Naive thymus-derived CD8-positive, alpha-beta T cell (primary cell): ENCODE measurements at regions not wholly inside any gene's neighbourhood (a gene's known extent, or its start where the extent isn't known, plus 50 kb on each side); places are given as distances from the start of the nearest gene placed in this dataset.
"Not testable (repeated sequence)": the region's sequence is repeated elsewhere in the genome, so short reads cannot be mapped to it uniquely, and the experiment has no call there.

Experiments used
- ATAC-seq, 2 donors: fragments of 150-1000 bp; cut with Tn5 transposase in 1 of 2; sonication (Bioruptor Pico), chemical (Tn5 transposase) in 1 of 2; 1 replicate in 1 of 2; 2 replicates in 1 of 2; pipeline ENCODE4 v1.10.0; 2021; ENCODE audit warnings: mild to moderate bottlenecking in 2 of 2, moderate library complexity in 2 of 2
- POLR2A ChIA-PET: fragments of 350-600 bp; sonication (Branson Sonifier 250); formaldehyde crosslinking; loops from one replicate; lab custom pipeline; 2021; ENCODE audit warnings: antibody characterized with exemption; lab: Charles Lee
- DNase-seq, 10 donors: peaks; one replicate each; pipeline versions ENCODE4 v3.0.0 to v3.0.0-alpha.2; 2020 to 2022
- H3K27ac Mint-ChIP-seq, 10 donors: one replicate each; pipeline ENCODE4 v1.8.0; 2020 to 2022; ENCODE audit warnings: mild to moderate bottlenecking in 10 of 10, mixed read lengths in 10 of 10, moderate library complexity in 4 of 10, inconsistent platforms in 1 of 10
- H3K27me3 Mint-ChIP-seq, 5 donors: one replicate each; pipeline ENCODE4 v1.8.0; 2021 to 2022; ENCODE audit warnings: mixed read lengths in 5 of 5
- H3K36me3 Mint-ChIP-seq, 3 donors: one replicate each; pipeline ENCODE4 v1.8.0; 2020 to 2022; ENCODE audit warnings: mixed read lengths in 3 of 3, mild to moderate bottlenecking in 2 of 3, inconsistent platforms in 1 of 3
- H3K4me1 Mint-ChIP-seq, 4 donors: one replicate each; pipeline ENCODE4 v1.8.0; 2021 to 2022; ENCODE audit warnings: mixed read lengths in 4 of 4
- H3K4me3 Mint-ChIP-seq, 10 donors: one replicate each; pipeline ENCODE4 v1.8.0; 2020 to 2022; ENCODE audit warnings: mild to moderate bottlenecking in 10 of 10, mixed read lengths in 10 of 10, moderate library complexity in 6 of 10, inconsistent platforms in 1 of 10
- H3K9me3 Mint-ChIP-seq, 9 donors: one replicate each; pipeline ENCODE4 v1.8.0; 2020 to 2022; ENCODE audit warnings: mixed read lengths in 9 of 9, mild to moderate bottlenecking in 3 of 9, inconsistent platforms in 1 of 9, moderate library complexity in 1 of 9

- peaks cover 0 to 4% (median 0%) of the 10 kb centered on the region in 3 donors for H3K36me3 Mint-ChIP-seq
- DNase-seq, result no peak
- no peak for ATAC-seq
- no peak overlapping the region for H3K4me3 Mint-ChIP-seq
- H3K27ac Mint-ChIP-seq, result no peak overlapping the region
- peaks cover 4 to 41% (median 18%) of the 10 kb centered on the region in 9 donors for H3K9me3 Mint-ChIP-seq
- no peaks in the 10 kb centered on the region for H3K27me3 Mint-ChIP-seq
- POLR2A ChIA-PET, result no interaction called here
- no peaks in the 10 kb centered on the region for H3K4me1 Mint-ChIP-seq
These were observed 946.5 kb upstream of the FAM98A start for GRCh38 chr2:34545486-34546136.

- Mint-ChIP-seq H3K9me3 (peaks cover 3 to 22% (median 12%) of the 10 kb centered on the region in 9 donors), H3K27ac (no peak overlapping the region), H3K4me1 (no peaks in the 10 kb centered on the region), H3K4me3 (no peak overlapping the region), H3K27me3 (no peaks in the 10 kb centered on the region), H3K36me3 (no peaks in the 10 kb centered on the region)
- ATAC-seq (no peak), DNase-seq (no peak)
- POLR2A ChIA-PET, result no interaction called here
These were observed 935.7 kb upstream of the FAM98A start for GRCh38 chr2:34534761-34535160.

- Mint-ChIP-seq H3K4me1 (no peaks in the 10 kb centered on the region), H3K4me3 (no peak overlapping the region), H3K27ac (no peak overlapping the region), H3K36me3 (no peaks in the 10 kb centered on the region), H3K9me3 (peaks cover 3 to 21% (median 9%) of the 10 kb centered on the region in 9 donors), H3K27me3 (no peaks in the 10 kb centered on the region)
- ATAC-seq (no peak), DNase-seq (no peak)
- POLR2A ChIA-PET, result no interaction called here
These were observed 935.2 kb upstream of the FAM98A start for GRCh38 chr2:34534341-34534740.

GRCh38 chr2:34533585-34534183 lies 934.6 kb upstream of the FAM98A start:
- no peaks in the 10 kb centered on the region for H3K4me1 Mint-ChIP-seq
- H3K4me3 Mint-ChIP-seq, result no peak overlapping the region
- ATAC-seq, result no peak
- H3K27ac Mint-ChIP-seq, result no peak overlapping the region
- peaks cover 0 to 16% (median 4%) of the 10 kb centered on the region in 9 donors for H3K9me3 Mint-ChIP-seq
- H3K36me3 Mint-ChIP-seq, result no peaks in the 10 kb centered on the region
- no peak for DNase-seq
- H3K27me3 Mint-ChIP-seq, result no peaks in the 10 kb centered on the region
- POLR2A ChIA-PET, result no interaction called here

- H3K9me3 Mint-ChIP-seq, result peaks cover 0 to 10% (median 3%) of the 10 kb centered on the region in 9 donors
- no peak for ATAC-seq
- H3K27ac Mint-ChIP-seq, result no peak overlapping the region
- POLR2A ChIA-PET, result no interaction called here
- no peaks in the 10 kb centered on the region for H3K27me3 Mint-ChIP-seq
- no peaks in the 10 kb centered on the region for H3K36me3 Mint-ChIP-seq
- no peak for DNase-seq
- no peak overlapping the region for H3K4me3 Mint-ChIP-seq
- no peaks in the 10 kb centered on the region for H3K4me1 Mint-ChIP-seq
These were observed 930.9 kb upstream of the FAM98A start for GRCh38 chr2:34529965-34530364.

GRCh38 chr2:34523958-34524514 lies 924.9 kb upstream of the FAM98A start:
- DNase-seq (no peak), ATAC-seq (no peak)
- no peak overlapping the region for H3K27ac Mint-ChIP-seq
- no peaks in the 10 kb centered on the region for H3K27me3 Mint-ChIP-seq
- POLR2A ChIA-PET, result no interaction called here
- no peaks in the 10 kb centered on the region for H3K36me3 Mint-ChIP-seq
- no peak overlapping the region for H3K4me3 Mint-ChIP-seq
- no peaks in the 10 kb centered on the region for H3K4me1 Mint-ChIP-seq
- H3K9me3 Mint-ChIP-seq, result peaks cover 2 to 24% (median 8%) of the 10 kb centered on the region in 9 donors

- POLR2A ChIA-PET, result no interaction called here
- Mint-ChIP-seq H3K4me1 (no peaks in the 10 kb centered on the region), H3K4me3 (no peak overlapping the region), H3K27me3 (no peaks in the 10 kb centered on the region), H3K27ac (no peak overlapping the region), H3K36me3 (no peaks in the 10 kb centered on the region), H3K9me3 (peaks cover 0 to 24% (median 8%) of the 10 kb centered on the region in 9 donors)
- ATAC-seq (no peak), DNase-seq (no peak)
These were observed 920.6 kb upstream of the FAM98A start for GRCh38 chr2:34519659-34520058.

GRCh38 chr2:34498561-34498960 lies 899.5 kb upstream of the FAM98A start:
- peaks cover 0 to 30% (median 4%) of the 10 kb centered on the region in 9 donors for H3K9me3 Mint-ChIP-seq
- no peaks in the 10 kb centered on the region for H3K27me3 Mint-ChIP-seq
- DNase-seq (no peak), ATAC-seq (no peak)
- POLR2A ChIA-PET, result no interaction called here
- H3K27ac Mint-ChIP-seq, result no peak overlapping the region
- H3K36me3 Mint-ChIP-seq, result no peaks in the 10 kb centered on the region
- H3K4me3 Mint-ChIP-seq, result no peak overlapping the region
- H3K4me1 Mint-ChIP-seq, result no peaks in the 10 kb centered on the region

- H3K4me1 Mint-ChIP-seq, POLR2A ChIA-PET, H3K4me3 Mint-ChIP-seq, DNase-seq, ATAC-seq, H3K27me3 Mint-ChIP-seq, H3K36me3 Mint-ChIP-seq, H3K27ac Mint-ChIP-seq: not testable (repeated sequence)
- peaks cover 0 to 22% (median 0%) of the 10 kb centered on the region in 9 donors for H3K9me3 Mint-ChIP-seq
These were observed 895.1 kb upstream of the FAM98A start for GRCh38 chr2:34494192-34494591.

- peaks cover 0 to 12% (median 0%) of the 10 kb centered on the region in 9 donors for H3K9me3 Mint-ChIP-seq
- H3K4me3 Mint-ChIP-seq, result no peak overlapping the region
- ATAC-seq (no peak), DNase-seq (no peak)
- no peaks in the 10 kb centered on the region for H3K36me3 Mint-ChIP-seq
- POLR2A ChIA-PET, result no interaction called here
- no peaks in the 10 kb centered on the region for H3K27me3 Mint-ChIP-seq
- H3K4me1 Mint-ChIP-seq, result no peaks in the 10 kb centered on the region
- H3K27ac Mint-ChIP-seq, result no peak overlapping the region
These were observed 893.7 kb upstream of the FAM98A start for GRCh38 chr2:34492561-34493455.

GRCh38 chr2:34486965-34487364 lies 887.9 kb upstream of the FAM98A start:
- Mint-ChIP-seq H3K9me3 (peaks cover 0 to 10% (median 0%) of the 10 kb centered on the region in 9 donors), H3K4me3 (no peak overlapping the region), H3K27ac (no peak overlapping the region), H3K27me3 (no peaks in the 10 kb centered on the region), H3K4me1 (no peaks in the 10 kb centered on the region), H3K36me3 (no peaks in the 10 kb centered on the region)
- ATAC-seq (no peak), DNase-seq (no peak)
- POLR2A ChIA-PET, result no interaction called here

GRCh38 chr2:34481542-34481941 lies 882.4 kb upstream of the FAM98A start:
- POLR2A ChIA-PET, result no interaction called here
- Mint-ChIP-seq H3K36me3 (no peaks in the 10 kb centered on the region), H3K27ac (no peak overlapping the region), H3K4me1 (no peaks in the 10 kb centered on the region), H3K27me3 (no peaks in the 10 kb centered on the region), H3K9me3 (peaks cover 0 to 9% (median 0%) of the 10 kb centered on the region in 9 donors), H3K4me3 (no peak overlapping the region)
- no peak for ATAC-seq
- no peak for DNase-seq

- H3K4me1 Mint-ChIP-seq, result no peaks in the 10 kb centered on the region
- H3K9me3 Mint-ChIP-seq, result peaks cover 0 to 9% (median 0%) of the 10 kb centered on the region in 9 donors
- no peak overlapping the region for H3K4me3 Mint-ChIP-seq
- no peak for DNase-seq
- POLR2A ChIA-PET, result no interaction called here
- H3K36me3 Mint-ChIP-seq, result no peaks in the 10 kb centered on the region
- H3K27ac Mint-ChIP-seq, result no peak overlapping the region
- ATAC-seq, result no peak
- no peaks in the 10 kb centered on the region for H3K27me3 Mint-ChIP-seq
These were observed 881.3 kb upstream of the FAM98A start for GRCh38 chr2:34480366-34480765.
